Body of pancreas (tissue), 4 donors: ENCODE measurements at regions not wholly inside any gene's neighbourhood (a gene's known extent, or its start where the extent isn't known, plus 50 kb on each side); places are given as distances from the start of the nearest gene placed in this dataset.

Experiments
- CTCF ChIP-seq, 7 experiments: fragments of 450-650 bp in 4 of 7; fragments of 200-600 bp in 3 of 7; sonication (generic) in 3 of 7; IDR thresholded peaks; one replicate each; pipeline ENCODE4 v1.5.1; 2016 to 2019; ENCODE audit warnings: antibody characterized with exemption in 7 of 7
- POLR2A ChIP-seq, 3 donors: fragments of 450-650 bp; IDR thresholded peaks; one replicate each; pipeline ENCODE4 v1.6.1; 2016; ENCODE audit warnings: antibody characterized with exemption in 3 of 3, mild to moderate bottlenecking in 2 of 3

- TF ChIP-seq POLR2A (IDR thresholded peaks at IDR 0.05) (no peak), CTCF (IDR thresholded peaks at IDR 0.05) (no peak)
Measured at GRCh38 chr11:28773606-28774005, 665.4 kb downstream of the METTL15 start.
